Right renal pelvis (tissue), 4 donors: ENCODE measurements at regions not wholly inside any gene's neighbourhood (a gene's known extent, or its start where the extent isn't known, plus 50 kb on each side); places are given as distances from the start of the nearest gene placed in this dataset.

ENCODE experiments used
- DNase-seq, 4 donors: peaks; one replicate each; pipeline ENCODE4 v3.0.0-alpha.2; 2013; ENCODE audit warnings: low read depth in 4 of 4, low spot score in 3 of 4, missing footprints in 1 of 4

- DNase-seq: no peak
These were observed 147.9 kb upstream of the NCKAP5 start for GRCh38 chr2:133716166-133716565.

- DNase-seq: no peak
These were observed 149.2 kb upstream of the NCKAP5 start for GRCh38 chr2:133717497-133717896.

GRCh38 chr2:133718688-133719201 is 150.5 kb upstream of the NCKAP5 start:
- no peak for DNase-seq

DNA sequence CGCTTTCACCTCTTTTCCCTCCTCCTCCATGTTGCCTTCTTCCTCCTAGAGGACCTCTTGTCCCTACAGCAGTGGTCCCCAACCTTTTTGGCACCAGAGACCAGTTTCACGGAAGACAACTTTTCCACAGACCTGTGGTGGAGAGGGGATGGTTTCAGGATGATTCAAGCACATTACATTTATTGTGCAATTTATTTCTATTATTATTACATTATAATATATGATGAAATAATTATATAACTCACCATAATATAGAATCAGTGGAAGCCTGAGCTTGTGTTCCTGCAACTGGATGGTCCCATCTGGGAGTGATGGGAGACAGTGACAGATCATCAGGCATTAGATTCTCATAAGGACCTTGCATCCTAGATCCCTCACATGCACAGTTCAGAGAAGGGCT is 152.2 kb upstream of the NCKAP5 start:
- DNase-seq: no peak

DNA sequence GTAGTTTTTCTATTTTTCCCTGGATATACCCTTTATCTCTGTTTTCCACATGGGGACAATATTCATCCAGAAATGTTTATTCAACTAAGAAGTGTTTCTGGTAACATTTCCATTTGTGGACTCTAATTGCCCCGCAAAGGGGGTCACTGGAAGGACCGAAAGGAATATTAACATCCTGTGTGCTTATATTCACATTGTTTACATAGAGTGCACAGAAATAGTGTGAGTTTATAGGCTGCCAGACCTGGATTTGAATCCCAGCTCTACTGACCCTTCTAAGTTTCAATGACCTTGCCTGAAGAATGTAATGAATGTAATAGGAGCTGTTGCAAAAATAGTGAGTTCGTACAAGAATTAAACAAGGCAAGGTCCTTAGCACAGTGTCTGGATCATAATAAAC is 152.9 kb upstream of the NCKAP5 start:
- DNase-seq: no peak

DNA sequence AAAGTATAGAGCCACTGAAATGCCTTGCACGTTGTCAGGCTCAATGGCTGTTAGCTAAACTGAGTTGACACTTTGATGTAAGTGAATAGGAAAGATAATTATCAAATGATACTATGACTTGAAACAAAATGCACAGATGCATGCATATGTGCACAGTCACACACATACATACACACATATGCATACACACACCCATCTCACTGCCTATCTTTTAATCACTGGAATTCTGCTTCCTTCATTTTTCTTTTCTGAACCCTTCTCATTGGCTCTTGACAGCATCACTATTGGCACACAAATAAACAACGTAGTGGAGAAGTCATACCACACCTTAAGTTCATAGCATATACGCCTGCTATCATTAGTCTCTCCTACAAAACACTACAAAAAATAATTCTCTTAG is 154.9 kb upstream of the NCKAP5 start:
- DNase-seq: no peak

DNA sequence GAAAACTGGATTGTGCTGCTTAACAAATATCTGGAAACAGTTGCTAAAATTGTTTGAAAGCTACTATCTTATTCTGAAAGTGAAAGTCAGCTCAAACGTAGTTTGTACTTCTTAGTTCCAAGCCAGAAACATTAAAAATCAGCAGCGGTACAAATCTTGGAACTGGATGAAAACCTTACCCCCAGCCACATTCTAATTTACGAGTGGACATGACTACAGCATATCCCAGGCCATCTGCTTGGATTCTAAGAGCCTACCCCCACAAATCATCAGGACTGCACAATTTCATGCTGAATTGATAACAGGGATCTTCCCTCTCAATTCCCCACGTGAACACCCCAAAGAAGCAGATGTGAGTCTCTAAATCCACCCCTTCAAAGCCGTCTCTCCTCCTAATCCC is 158.7 kb upstream of the NCKAP5 start:
- DNase-seq: no peak

GRCh38 chr2:133732059-133732458 is 163.8 kb upstream of the NCKAP5 start:
- no peak for DNase-seq

DNA sequence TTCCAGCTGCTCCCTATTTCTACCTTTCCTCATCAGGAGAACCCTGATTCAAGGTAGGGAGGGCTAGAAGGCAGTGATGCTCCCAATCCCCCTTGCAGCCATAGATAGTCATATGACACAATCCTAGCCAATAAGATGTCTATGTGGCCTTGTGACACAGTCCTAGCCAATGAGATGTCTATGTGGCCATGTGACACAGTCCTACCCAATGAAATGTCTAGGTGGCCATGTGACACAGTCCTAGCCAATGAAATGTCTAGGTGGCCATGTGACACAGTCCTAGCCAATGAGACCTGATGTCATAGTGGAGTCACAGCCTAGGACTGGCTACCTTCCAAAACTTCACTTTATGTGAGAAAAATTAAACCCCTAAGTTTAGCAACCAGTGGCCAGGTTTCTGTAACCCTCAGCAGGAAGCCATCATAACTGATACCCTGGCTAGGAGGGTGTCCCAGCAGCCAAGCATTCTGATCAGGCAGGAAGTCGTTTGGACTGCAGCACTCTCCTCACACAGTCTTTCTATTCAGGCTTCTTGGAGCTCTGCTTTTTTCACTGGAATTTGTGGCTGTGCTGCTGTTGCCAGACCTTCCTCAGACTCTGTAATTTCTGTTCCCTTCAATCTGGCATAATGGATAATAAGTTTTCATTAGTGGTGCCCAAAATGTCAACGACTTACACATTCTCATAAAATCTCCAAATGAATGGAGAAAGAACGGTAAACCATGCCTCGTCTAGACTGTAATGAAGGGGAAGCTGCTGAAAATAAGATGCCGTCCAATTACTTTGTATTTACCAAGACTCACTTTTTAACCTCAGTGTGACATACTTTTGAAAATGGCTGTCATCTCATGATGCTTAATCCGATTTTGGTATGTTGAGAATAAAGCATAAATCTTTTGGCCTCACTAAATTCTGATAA is 165.0 kb upstream of the NCKAP5 start:
- no peak for DNase-seq

- no peak for DNase-seq
These were observed 165.6 kb upstream of the NCKAP5 start for GRCh38 chr2:133733901-133734255.

- no peak for DNase-seq
These were observed 166.6 kb upstream of the NCKAP5 start for GRCh38 chr2:133734716-133735495.

GRCh38 chr2:133736674-133737073 is 168.4 kb upstream of the NCKAP5 start:
- DNase-seq: no peak

- DNase-seq: no peak
These were observed 169.2 kb upstream of the NCKAP5 start for GRCh38 chr2:133737242-133737993.

GRCh38 chr2:133739039-133739438 is 170.8 kb upstream of the NCKAP5 start:
- DNase-seq: no peak

DNA sequence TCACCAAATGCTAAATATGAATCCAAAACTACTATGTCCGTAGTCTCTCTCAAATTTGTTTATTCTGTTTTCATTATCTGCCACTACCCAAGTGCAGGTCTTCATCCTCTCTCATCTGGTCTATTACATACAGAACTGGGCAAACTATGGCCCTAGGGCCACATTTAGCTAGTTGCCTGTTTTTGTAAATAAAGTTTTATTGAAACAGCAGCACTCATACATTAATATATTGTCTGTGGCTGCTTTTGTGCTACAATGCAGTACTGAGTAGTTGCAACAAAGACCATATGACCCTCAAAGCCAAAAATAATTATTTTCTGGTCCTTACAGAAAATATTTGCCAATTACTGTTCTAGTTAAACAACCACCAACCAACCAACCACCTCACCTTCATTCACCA is 172.2 kb upstream of the NCKAP5 start:
- DNase-seq: no peak

- DNase-seq: no peak
These were observed 179.9 kb upstream of the NCKAP5 start for GRCh38 chr2:133748007-133748700.

- DNase-seq: no peak
These were observed 185.4 kb upstream of the NCKAP5 start for GRCh38 chr2:133753665-133754064.

DNA sequence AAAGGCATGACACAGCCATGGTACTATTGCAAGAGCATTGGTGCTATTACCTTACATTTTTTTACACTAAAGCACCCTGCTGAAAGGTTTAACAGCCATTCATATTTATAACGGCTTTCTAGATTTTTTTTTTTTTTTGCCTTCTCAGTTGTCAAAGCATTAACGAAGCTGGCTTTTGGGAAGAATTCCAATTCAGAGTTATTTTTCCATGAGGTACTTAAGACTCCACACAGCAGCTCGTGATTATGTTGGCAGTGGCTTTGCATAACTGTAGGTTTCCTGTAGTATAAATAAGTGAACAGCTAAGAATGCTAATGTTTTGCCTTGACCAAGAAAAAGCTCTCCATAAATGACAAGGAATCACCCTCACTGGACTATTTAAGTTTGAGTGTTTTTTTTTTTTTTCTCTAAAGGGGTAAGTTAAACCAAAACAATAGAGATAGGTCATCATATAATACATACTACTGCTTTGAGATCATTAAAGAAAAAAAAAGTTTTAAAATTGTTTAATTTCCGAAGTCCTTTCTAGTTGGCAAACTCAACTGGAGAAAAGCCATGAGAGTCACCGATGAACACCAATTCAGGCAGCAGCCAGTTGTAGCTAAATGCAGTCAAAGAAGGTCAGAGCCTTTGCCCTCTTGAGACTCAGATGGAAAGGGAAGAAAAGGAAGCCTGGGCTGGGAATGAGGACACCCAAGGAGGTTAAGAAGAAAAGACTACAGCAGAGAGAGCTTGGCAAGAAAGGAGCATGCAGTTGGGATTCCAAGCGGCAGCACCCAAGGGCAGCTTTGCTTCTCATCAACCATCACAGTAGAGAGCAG is 187.4 kb upstream of the NCKAP5 start:
- peak in 3 of 4 donors; percentile 28 to 67 (median 58) for DNase-seq

DNA sequence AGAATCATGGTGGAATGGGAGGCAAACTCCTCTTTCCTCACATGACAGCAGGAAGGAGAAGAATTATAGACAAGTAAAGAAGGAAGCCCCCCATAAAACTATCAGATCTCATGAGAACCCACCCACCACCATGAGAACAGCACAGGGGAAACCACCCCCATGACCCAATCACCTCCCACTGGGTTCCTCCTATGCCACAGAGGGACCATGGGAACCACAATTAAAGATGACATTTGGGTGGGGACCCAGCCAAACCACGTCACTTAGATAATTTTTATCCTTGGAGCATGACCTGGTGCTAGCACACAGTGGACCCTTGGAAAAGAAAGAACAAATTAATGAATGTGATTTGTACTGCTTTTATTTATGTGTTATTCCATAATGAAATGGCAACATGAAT is 188.6 kb upstream of the NCKAP5 start:
- DNase-seq: no peak

DNA sequence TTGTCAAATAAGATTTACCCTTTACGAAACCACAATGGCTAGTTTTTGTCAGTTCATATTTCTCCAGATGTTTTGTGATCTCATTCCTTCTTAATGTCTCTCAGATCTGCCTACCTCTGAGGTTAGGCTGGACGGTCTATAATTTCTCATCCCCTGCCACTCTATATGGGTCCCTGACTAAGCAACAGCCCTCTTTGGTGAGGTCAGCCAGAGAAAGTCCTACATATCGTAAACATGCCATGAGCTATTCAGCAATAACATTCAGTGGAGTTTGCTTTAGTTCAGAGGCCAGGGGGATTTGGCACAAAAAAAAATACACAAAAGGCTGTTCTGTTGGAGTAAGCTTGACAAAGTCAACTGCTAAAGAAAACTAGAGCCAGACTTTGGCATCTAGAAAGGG is 192.1 kb upstream of the NCKAP5 start:
- no peak for DNase-seq
